Mesothelial cell of epicardium (in vitro differentiated cells): ENCODE measurements at regions not wholly inside any gene's neighbourhood (a gene's known extent, or its start where the extent isn't known, plus 50 kb on each side); places are given as distances from the start of the nearest gene placed in this dataset.
"Not testable (repeated sequence)": the region's sequence is repeated elsewhere in the genome, so short reads cannot be mapped to it uniquely, and the experiment has no call there.

Experiments used
- DNase-seq, 2 experiments: peaks; one replicate each; pipeline ENCODE4 v3.0.0; 2021; ENCODE audit warnings: low spot score in 2 of 2; ENCODE audit not compliant: unreplicated experiment in 2 of 2
- H3K27ac Mint-ChIP-seq: 2 replicates; pipeline ENCODE4 v1.8.0; 2021; ENCODE audit warnings: mixed read lengths
- H3K27me3 Mint-ChIP-seq: 2 replicates; pipeline ENCODE4 v1.8.0; 2021; ENCODE audit warnings: low read depth, mixed read lengths
- H3K36me3 Mint-ChIP-seq: 2 replicates; pipeline ENCODE4 v1.8.0; 2021; ENCODE audit warnings: mixed read lengths
- H3K4me1 Mint-ChIP-seq: 2 replicates; pipeline ENCODE4 v1.8.0; 2021; ENCODE audit warnings: mixed read lengths
- H3K4me3 Mint-ChIP-seq: 2 replicates; pipeline ENCODE4 v1.8.0; 2021; ENCODE audit warnings: mild to moderate bottlenecking, moderate library complexity, mixed read lengths
- H3K9me3 Mint-ChIP-seq: 2 replicates; pipeline ENCODE4 v1.8.0; 2021; ENCODE audit warnings: mixed read lengths
- CTCF ChIP-seq: fragments of 200-600 bp; sonication (generic); IDR thresholded peaks from one replicate; pipeline ENCODE4 v1.5.0; 2021; ENCODE audit warnings: antibody characterized with exemption; ENCODE audit not compliant: unreplicated experiment

- Mint-ChIP-seq H3K4me1 (no peaks in the 10 kb centered on the region), H3K27ac (no peak overlapping the region), H3K9me3 (no peaks in the 10 kb centered on the region), H3K36me3 (no peaks in the 10 kb centered on the region), H3K27me3 (no peaks in the 10 kb centered on the region), H3K4me3 (no peak overlapping the region)
- no peak for DNase-seq
- no peak for TF ChIP-seq CTCF
These were observed 164.3 kb upstream of the GMNC start for GRCh38 chr3:191026746-191027145.

- no peak for DNase-seq
- no peak overlapping the region for H3K27ac Mint-ChIP-seq
- no peak overlapping the region for H3K4me3 Mint-ChIP-seq
- peaks cover 2% of the 10 kb centered on the region for H3K27me3 Mint-ChIP-seq
- no peak for TF ChIP-seq CTCF
- no peaks in the 10 kb centered on the region for H3K4me1 Mint-ChIP-seq
- H3K9me3 Mint-ChIP-seq: no peaks in the 10 kb centered on the region
- no peaks in the 10 kb centered on the region for H3K36me3 Mint-ChIP-seq
These were observed 158.4 kb upstream of the GMNC start for GRCh38 chr3:191020730-191021396.

- Mint-ChIP-seq H3K4me3 (no peak overlapping the region), H3K27ac (no peak overlapping the region), H3K36me3 (no peaks in the 10 kb centered on the region), H3K4me1 (no peaks in the 10 kb centered on the region), H3K9me3 (peaks cover 5% of the 10 kb centered on the region), H3K27me3 (peaks cover 2% of the 10 kb centered on the region)
- TF ChIP-seq CTCF: no peak
- DNase-seq: no peak
These were observed 157.4 kb upstream of the GMNC start for GRCh38 chr3:191019855-191020254.

GRCh38 chr3:191015960-191016359 is 153.5 kb upstream of the GMNC start:
- H3K36me3 Mint-ChIP-seq, H3K27ac Mint-ChIP-seq, H3K27me3 Mint-ChIP-seq, H3K4me1 Mint-ChIP-seq, H3K4me3 Mint-ChIP-seq, DNase-seq: not testable (repeated sequence)
- peaks cover 31% of the 10 kb centered on the region for H3K9me3 Mint-ChIP-seq

- no peak for TF ChIP-seq CTCF
- H3K4me1 Mint-ChIP-seq: peaks cover 4% of the 10 kb centered on the region
- H3K9me3 Mint-ChIP-seq: peaks cover 11% of the 10 kb centered on the region
- no peaks in the 10 kb centered on the region for H3K27me3 Mint-ChIP-seq
- no peak for DNase-seq
- H3K36me3 Mint-ChIP-seq: no peaks in the 10 kb centered on the region
- no peak overlapping the region for H3K4me3 Mint-ChIP-seq
- H3K27ac Mint-ChIP-seq: no peak overlapping the region
These were observed 145.6 kb upstream of the GMNC start for GRCh38 chr3:191008074-191008473.

- no peaks in the 10 kb centered on the region for H3K9me3 Mint-ChIP-seq
- TF ChIP-seq CTCF: no peak
- H3K27ac Mint-ChIP-seq: no peak overlapping the region
- DNase-seq: no peak
- H3K4me1 Mint-ChIP-seq: peaks cover 4% of the 10 kb centered on the region
- no peaks in the 10 kb centered on the region for H3K36me3 Mint-ChIP-seq
- H3K27me3 Mint-ChIP-seq: no peaks in the 10 kb centered on the region
- no peak overlapping the region for H3K4me3 Mint-ChIP-seq
These were observed 143.3 kb upstream of the GMNC start for GRCh38 chr3:191005790-191006189.
